ENCODE measurements at regions not wholly inside any gene's neighbourhood (a gene's known extent, or its start where the extent isn't known, plus 50 kb on each side); places are given as distances from the start of the nearest gene placed in this dataset.
"Not testable (repeated sequence)": the region's sequence is repeated elsewhere in the genome, so short reads cannot be mapped to it uniquely, and the experiment has no call there.

DNA sequence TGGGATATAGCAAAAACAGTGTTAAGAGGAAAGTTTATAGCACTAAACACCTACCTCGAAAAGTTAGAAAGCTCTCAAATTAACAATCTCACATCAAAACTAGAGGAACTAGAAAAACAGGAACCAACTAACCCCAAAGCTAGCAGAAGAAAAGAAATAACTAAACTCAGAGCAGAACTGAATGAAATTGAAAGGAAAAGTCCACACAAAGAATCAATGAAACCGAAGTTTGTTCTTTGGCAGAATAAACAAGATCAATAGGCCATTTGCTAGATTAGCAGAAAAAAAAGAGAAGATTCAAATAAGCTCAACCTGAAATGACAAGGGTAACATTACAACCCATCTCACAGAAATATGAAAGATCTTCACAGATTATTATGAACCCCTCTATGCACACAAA is 234.8 kb upstream of the ISL1 start:
- H3K36me3 ChIP-seq, result no peaks in the 10 kb centered on the region
- TF ChIP-seq, protein P1, sequence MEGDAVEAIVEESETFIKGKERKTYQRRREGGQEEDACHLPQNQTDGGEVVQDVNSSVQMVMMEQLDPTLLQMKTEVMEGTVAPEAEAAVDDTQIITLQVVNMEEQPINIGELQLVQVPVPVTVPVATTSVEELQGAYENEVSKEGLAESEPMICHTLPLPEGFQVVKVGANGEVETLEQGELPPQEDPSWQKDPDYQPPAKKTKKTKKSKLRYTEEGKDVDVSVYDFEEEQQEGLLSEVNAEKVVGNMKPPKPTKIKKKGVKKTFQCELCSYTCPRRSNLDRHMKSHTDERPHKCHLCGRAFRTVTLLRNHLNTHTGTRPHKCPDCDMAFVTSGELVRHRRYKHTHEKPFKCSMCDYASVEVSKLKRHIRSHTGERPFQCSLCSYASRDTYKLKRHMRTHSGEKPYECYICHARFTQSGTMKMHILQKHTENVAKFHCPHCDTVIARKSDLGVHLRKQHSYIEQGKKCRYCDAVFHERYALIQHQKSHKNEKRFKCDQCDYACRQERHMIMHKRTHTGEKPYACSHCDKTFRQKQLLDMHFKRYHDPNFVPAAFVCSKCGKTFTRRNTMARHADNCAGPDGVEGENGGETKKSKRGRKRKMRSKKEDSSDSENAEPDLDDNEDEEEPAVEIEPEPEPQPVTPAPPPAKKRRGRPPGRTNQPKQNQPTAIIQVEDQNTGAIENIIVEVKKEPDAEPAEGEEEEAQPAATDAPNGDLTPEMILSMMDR (IDR thresholded peaks at IDR 0.05), result no peak
- no peak overlapping the region for H3K27ac ChIP-seq
- H3K27me3 ChIP-seq, result no peaks in the 10 kb centered on the region
- H3K9me3 ChIP-seq, result no peaks in the 10 kb centered on the region
- H3K4me1 ChIP-seq (ENCODE audit: control insufficient read depth in 1 of 2, insufficient read depth in 1 of 2, low read depth in 1 of 2, low read length in 1 of 2), result no peaks in the 10 kb centered on the region
- no peak overlapping the region for H3K4me3 ChIP-seq (ENCODE audit: low read depth in 1 of 2, low read length in 1 of 2)

DNA sequence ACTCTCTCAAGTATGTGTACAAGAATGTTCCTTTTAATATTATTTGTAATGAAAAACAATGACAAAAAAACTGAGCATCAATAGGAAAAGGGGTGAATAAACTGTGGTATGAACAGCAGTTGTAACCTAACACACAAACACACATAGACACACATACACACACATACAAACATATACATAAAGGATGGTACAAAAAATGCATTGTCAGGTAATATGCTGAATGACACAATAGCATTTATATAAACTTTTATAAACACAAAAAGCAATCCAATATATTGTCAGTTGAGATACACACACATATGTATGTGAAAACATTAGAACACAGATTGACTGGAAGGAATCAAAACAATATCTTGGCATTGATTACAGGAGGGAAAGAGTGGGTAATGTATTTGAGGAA is 227.0 kb upstream of the ISL1 start:
- Histone ChIP-seq H3K4me3 (ENCODE audit: low read depth in 1 of 2, low read length in 1 of 2) (no peak overlapping the region), H3K36me3 (no peaks in the 10 kb centered on the region), H3K27ac (no peak overlapping the region), H3K4me1 (ENCODE audit: control insufficient read depth in 1 of 2, insufficient read depth in 1 of 2, low read depth in 1 of 2, low read length in 1 of 2) (no peaks in the 10 kb centered on the region), H3K9me3 (no peaks in the 10 kb centered on the region), H3K27me3 (no peaks in the 10 kb centered on the region)
- TF ChIP-seq, protein P1 (IDR thresholded peaks at IDR 0.05), result no peak

DNA sequence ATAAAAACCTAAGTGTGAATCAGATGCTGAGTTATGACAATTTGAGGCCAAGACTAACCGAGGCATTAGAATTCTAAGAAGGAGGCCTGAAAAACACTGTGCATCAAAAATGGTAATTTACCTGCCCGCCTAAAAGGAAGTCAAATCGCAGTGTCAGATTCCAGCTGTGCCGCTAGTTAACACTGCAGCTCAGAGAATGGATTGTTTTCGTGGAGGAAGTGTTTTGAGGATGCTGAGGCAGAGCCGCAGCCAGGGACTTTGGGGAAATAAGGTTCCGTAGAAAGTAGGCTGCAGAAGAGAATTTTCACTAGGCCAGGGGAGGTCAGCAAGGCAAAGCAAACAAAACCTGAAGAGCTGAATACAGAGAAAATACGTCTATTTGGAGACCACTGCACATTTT is 226.4 kb upstream of the ISL1 start:
- Histone ChIP-seq H3K27ac (no peak overlapping the region), H3K9me3 (no peaks in the 10 kb centered on the region), H3K4me1 (ENCODE audit: control insufficient read depth in 1 of 2, insufficient read depth in 1 of 2, low read depth in 1 of 2, low read length in 1 of 2) (no peaks in the 10 kb centered on the region), H3K27me3 (no peaks in the 10 kb centered on the region), H3K36me3 (no peaks in the 10 kb centered on the region), H3K4me3 (ENCODE audit: low read depth in 1 of 2, low read length in 1 of 2) (no peak overlapping the region)
- TF ChIP-seq, protein P1 (IDR thresholded peaks at IDR 0.05), result no peak

DNA sequence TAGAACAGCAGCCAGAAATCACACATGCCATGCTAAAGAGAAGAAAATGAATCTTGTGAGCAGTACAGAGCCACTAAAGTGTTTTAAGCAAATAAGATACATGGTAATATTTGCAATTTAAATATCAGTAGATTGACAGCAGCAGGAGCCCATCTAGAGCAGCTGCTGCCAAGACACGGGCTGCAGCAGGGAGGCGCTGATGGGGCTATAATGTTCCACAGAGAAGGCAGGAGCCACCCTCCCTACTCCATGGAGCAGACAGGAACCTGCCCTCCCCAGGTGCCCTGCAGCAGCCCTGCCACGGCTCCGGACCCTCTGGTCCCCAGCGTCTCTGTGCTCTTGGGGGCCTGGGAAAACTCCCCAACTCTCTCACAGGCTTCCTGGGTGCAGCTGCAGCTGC is 224.1 kb upstream of the ISL1 start:
- H3K27me3 ChIP-seq, result no peaks in the 10 kb centered on the region
- no peaks in the 10 kb centered on the region for H3K9me3 ChIP-seq
- H3K4me3 ChIP-seq (ENCODE audit: low read depth in 1 of 2, low read length in 1 of 2), result no peak overlapping the region
- no peaks in the 10 kb centered on the region for H3K36me3 ChIP-seq
- no peaks in the 10 kb centered on the region for H3K4me1 ChIP-seq (ENCODE audit: control insufficient read depth in 1 of 2, insufficient read depth in 1 of 2, low read depth in 1 of 2, low read length in 1 of 2)
- no peak overlapping the region for H3K27ac ChIP-seq
- TF ChIP-seq, protein P1 (IDR thresholded peaks at IDR 0.05), result no peak

DNA sequence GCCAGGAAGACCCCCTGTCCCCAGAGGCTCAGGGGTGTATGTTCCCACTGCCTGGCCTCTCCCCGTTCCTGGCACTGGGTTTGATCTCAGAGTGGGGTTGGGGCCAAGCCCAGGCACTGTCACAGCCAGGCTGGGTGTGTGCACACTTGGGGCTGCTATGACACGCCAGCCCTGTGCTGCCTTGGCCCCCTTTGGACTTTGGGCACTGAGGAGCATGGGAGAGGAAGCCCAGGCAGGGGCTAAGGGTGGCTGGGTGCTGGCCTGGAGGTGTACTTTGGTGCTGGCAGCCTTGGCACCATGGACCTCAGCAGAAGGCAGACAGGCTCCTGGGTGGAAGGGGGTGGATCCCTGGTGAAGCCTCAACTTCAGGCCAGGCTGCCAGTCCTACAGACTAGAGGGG is 223.6 kb upstream of the ISL1 start:
- no peaks in the 10 kb centered on the region for H3K9me3 ChIP-seq
- TF ChIP-seq, protein P1 (IDR thresholded peaks at IDR 0.05), result no peak

DNA sequence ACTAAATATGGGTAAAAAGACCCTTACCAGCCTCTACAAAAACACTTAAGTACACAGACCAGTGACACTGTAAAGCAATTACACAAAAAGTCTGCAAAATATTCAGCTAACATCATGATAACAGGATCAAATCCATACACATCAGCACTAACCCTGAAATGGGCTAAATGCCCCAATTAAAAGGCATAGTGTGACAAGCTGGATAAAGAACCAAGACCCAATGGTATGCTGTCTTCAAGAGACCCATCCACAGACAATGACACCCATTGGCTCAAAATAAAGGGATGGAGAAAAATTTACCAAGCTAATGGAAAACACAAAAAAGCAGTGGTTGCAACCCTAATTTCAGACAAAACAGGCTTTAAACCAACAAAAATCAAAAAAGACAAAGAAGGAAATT is 221.0 kb upstream of the ISL1 start:
- Histone ChIP-seq H3K4me1 (ENCODE audit: control insufficient read depth in 1 of 2, insufficient read depth in 1 of 2, low read depth in 1 of 2, low read length in 1 of 2) (no peaks in the 10 kb centered on the region), H3K36me3 (no peaks in the 10 kb centered on the region), H3K27me3 (no peaks in the 10 kb centered on the region), H3K4me3 (ENCODE audit: low read depth in 1 of 2, low read length in 1 of 2) (no peak overlapping the region), H3K27ac (no peak overlapping the region), H3K9me3 (no peaks in the 10 kb centered on the region)
- TF ChIP-seq, protein P1 (IDR thresholded peaks at IDR 0.05), result no peak

More for the DNA sequence above, 223.6 kb upstream of the ISL1 start:
- Histone ChIP-seq H3K36me3 (no peaks in the 10 kb centered on the region), H3K4me1 (ENCODE audit: control insufficient read depth in 1 of 2, insufficient read depth in 1 of 2, low read depth in 1 of 2, low read length in 1 of 2) (no peaks in the 10 kb centered on the region), H3K27ac (no peak overlapping the region), H3K4me3 (ENCODE audit: low read depth in 1 of 2, low read length in 1 of 2) (no peak overlapping the region), H3K27me3 (no peaks in the 10 kb centered on the region)

DNA sequence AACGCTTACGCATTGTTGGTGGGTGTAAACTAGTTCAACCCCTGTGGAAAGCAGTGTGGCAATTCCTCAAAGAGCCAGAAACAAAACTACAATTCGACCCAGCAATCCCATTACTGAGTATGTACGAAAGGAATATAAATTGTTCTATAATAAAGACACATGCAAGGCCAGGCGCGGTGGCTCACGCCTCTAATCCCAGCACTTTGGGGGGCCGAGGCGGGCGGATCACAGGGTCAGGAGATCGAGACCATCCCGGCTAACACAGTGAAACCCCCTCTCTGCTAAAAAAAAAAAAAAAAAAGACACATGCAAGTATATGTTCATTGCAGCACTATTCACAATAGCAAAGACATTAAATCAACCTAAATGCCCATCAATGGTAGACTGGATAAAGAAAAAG is 217.6 kb upstream of the ISL1 start:
- not testable (repeated sequence) for H3K4me3 ChIP-seq (ENCODE audit: low read depth in 1 of 2, low read length in 1 of 2); H3K4me1 ChIP-seq (ENCODE audit: control insufficient read depth in 1 of 2, insufficient read depth in 1 of 2, low read depth in 1 of 2, low read length in 1 of 2); H3K9me3 ChIP-seq; H3K27ac ChIP-seq; H3K27me3 ChIP-seq; H3K36me3 ChIP-seq
